ENCODE measurements at regions not wholly inside any gene's neighbourhood (a gene's known extent, or its start where the extent isn't known, plus 50 kb on each side); places are given as distances from the start of the nearest gene placed in this dataset.

DNA sequence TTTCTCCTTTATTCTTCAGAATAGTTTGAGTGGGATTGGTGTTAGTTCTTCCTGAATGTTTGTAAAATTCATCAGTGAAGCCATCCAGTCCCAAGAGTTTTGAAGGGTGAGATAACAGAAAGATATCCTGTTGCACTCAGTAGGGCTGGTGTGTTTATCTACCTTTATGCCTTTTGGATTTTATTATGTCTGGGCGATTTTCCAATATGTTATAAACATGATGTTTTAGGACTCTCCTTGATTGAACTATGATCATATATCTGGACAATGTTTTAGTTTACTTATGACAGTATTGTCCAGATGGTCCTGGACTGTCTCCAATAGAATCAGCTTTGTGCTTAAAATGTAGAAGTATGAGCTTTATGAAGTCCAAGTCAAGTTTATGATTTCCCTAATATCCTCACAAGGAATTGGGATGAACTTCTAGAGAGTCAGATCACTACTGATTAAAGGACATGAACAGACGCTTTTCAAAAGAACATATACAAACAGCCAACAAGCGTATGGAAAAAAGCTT, 77.6 kb upstream of the ITM2A start:
- no peak for DNase-seq (ENCODE audit: insufficient read length, low spot score)
- TF ChIP-seq, protein P1, sequence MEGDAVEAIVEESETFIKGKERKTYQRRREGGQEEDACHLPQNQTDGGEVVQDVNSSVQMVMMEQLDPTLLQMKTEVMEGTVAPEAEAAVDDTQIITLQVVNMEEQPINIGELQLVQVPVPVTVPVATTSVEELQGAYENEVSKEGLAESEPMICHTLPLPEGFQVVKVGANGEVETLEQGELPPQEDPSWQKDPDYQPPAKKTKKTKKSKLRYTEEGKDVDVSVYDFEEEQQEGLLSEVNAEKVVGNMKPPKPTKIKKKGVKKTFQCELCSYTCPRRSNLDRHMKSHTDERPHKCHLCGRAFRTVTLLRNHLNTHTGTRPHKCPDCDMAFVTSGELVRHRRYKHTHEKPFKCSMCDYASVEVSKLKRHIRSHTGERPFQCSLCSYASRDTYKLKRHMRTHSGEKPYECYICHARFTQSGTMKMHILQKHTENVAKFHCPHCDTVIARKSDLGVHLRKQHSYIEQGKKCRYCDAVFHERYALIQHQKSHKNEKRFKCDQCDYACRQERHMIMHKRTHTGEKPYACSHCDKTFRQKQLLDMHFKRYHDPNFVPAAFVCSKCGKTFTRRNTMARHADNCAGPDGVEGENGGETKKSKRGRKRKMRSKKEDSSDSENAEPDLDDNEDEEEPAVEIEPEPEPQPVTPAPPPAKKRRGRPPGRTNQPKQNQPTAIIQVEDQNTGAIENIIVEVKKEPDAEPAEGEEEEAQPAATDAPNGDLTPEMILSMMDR (IDR thresholded peaks at IDR 0.05; ENCODE audit: insufficient read depth, missing control alignments): no peak
- no peak for FAIRE-seq

DNA sequence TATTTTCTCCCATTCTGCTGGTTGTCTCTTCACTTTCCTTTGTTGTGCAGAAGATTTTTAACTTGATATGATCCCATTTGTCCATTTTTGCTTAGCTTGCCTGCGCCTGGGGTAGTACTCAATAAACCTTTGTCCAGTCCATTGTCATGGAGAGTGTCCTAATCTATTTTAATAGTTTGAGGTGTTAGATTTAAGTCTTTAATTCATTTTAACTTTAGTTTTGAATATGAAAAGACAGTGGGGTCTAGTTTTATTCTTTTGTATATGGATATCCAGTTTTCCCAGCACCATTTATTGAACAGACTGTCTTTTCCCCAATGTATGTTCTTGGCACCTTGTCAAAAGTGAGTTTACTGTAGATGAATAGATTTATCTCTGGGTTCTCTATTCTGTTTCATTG, 76.0 kb upstream of the ITM2A start:
- DNase-seq (ENCODE audit: insufficient read length, low spot score) (no peak), FAIRE-seq (no peak)
- TF ChIP-seq, protein P1 (IDR thresholded peaks at IDR 0.05; ENCODE audit: insufficient read depth, missing control alignments): no peak

DNA sequence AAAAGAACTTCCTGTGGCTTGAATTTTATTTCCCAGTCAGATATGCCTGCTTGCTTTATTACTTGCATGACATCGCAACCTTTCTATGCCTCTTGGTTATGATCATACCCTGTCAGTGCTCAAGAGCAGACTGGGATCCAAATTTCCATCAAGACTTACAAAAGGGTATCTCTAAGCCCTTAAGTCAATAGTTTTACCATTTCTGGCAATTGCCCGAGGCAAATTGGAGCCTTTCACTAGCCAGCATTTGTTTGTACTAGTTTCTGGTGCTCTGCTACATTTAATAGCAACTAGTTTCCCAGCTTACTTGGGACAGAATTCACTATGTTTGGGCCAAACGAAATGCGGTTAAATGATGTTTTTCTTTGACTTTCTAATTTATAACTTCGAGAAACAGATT, 73.2 kb upstream of the ITM2A start:
- FAIRE-seq (no peak), DNase-seq (ENCODE audit: insufficient read length, low spot score) (no peak)
- TF ChIP-seq, protein P1 (IDR thresholded peaks at IDR 0.05; ENCODE audit: insufficient read depth, missing control alignments): no peak

All from D721Med (cell line).